WTC11 (cell line): ENCODE measurements at regions not wholly inside any gene's neighbourhood (a gene's known extent, or its start where the extent isn't known, plus 50 kb on each side); places are given as distances from the start of the nearest gene placed in this dataset.

ENCODE experiments used
- ATAC-seq: fragments of 200-7000 bp; cut with Tn5 transposase; 2 replicates; pipeline ENCODE4 v1.10.0; 2021; ENCODE audit warnings: mild to moderate bottlenecking, moderate library complexity
- CTCF ChIA-PET: fragments of 300-600 bp; sonication (Branson Sonifier 250); formaldehyde crosslinking; loops from one replicate; lab custom pipeline; 2021; ENCODE audit warnings: antibody characterized with exemption; lab: Charles Lee
- POLR2A ChIA-PET: fragments of 350-600 bp; sonication (Branson Sonifier 250); formaldehyde crosslinking; loops from one replicate; lab custom pipeline; 2021; ENCODE audit warnings: antibody characterized with exemption; lab: Charles Lee
- DNase-seq: peaks from one replicate; pipeline ENCODE4 v3.0.0; 2021; ENCODE audit warnings: low spot score
- H3K27ac Mint-ChIP-seq: 2 replicates; pipeline ENCODE4 v1.8.0; 2021; ENCODE audit warnings: mixed read lengths
- H3K27me3 Mint-ChIP-seq: 2 replicates; pipeline ENCODE4 v1.8.0; 2021; ENCODE audit warnings: low read depth, mild to moderate bottlenecking, moderate library complexity, mixed read lengths
- H3K36me3 Mint-ChIP-seq: 2 replicates; pipeline ENCODE4 v1.8.0; 2021; ENCODE audit warnings: mixed read lengths
- H3K4me1 Mint-ChIP-seq: 2 replicates; pipeline ENCODE4 v1.8.0; 2022; ENCODE audit warnings: mixed read lengths
- H3K4me3 Mint-ChIP-seq: 2 replicates; pipeline ENCODE4 v1.8.0; 2021; ENCODE audit warnings: mild to moderate bottlenecking, moderate library complexity, mixed read lengths
- H3K9me3 Mint-ChIP-seq: 2 replicates; pipeline ENCODE4 v1.8.0; 2021; ENCODE audit warnings: mixed read lengths
- AFF4 ChIP-seq: sonication (generic); formaldehyde crosslinking; IDR thresholded peaks from 2 replicates; pipeline ENCODE4 v1.8.1; 2023; ENCODE audit warnings: mild to moderate bottlenecking, missing genetic modification reagents, borderline replicate concordance
- CBFB ChIP-seq: sonication (generic); formaldehyde crosslinking; IDR thresholded peaks from 2 replicates; pipeline ENCODE4 v1.8.1; 2022; ENCODE audit warnings: mild to moderate bottlenecking, low read depth, missing genetic modification reagents
- CDX4 ChIP-seq: fragments of 250-450 bp; sonication (Bioruptor Pico); IDR thresholded peaks from 2 replicates; pipeline ENCODE4 v1.9.0; 2021; ENCODE audit warnings: moderate library complexity, mild to moderate bottlenecking, inconsistent platforms, borderline replicate concordance
- CTCF ChIP-seq: fragments of 200-600 bp; IDR thresholded peaks from 2 replicates; pipeline ENCODE4 v1.8.0; 2022; ENCODE audit warnings: antibody characterized with exemption
- EMX1 ChIP-seq: fragments of 250-450 bp; sonication (Bioruptor Pico); IDR thresholded peaks from 2 replicates; pipeline ENCODE4 v1.8.0; 2021; ENCODE audit warnings: mild to moderate bottlenecking
- ERG ChIP-seq: fragments of 250-450 bp; sonication (Bioruptor Pico); IDR thresholded peaks from 2 replicates; pipeline ENCODE4 v1.8.0; 2021; ENCODE audit warnings: mild to moderate bottlenecking
- FOXJ3 ChIP-seq: sonication (generic); formaldehyde crosslinking; IDR thresholded peaks from 2 replicates; pipeline ENCODE4 v1.9.0; 2021; ENCODE audit warnings: missing genetic modification reagents, mild to moderate bottlenecking, borderline replicate concordance
- FOXP4 ChIP-seq: sonication (generic); formaldehyde crosslinking; IDR thresholded peaks from 2 replicates; pipeline ENCODE4 v1.8.0; 2022; ENCODE audit warnings: mild to moderate bottlenecking, missing genetic modification reagents
- HMGA2 ChIP-seq: fragments of 250-450 bp; sonication (Bioruptor Pico); IDR thresholded peaks from 2 replicates; pipeline ENCODE4 v1.4.0; 2021; ENCODE audit warnings: mild to moderate bottlenecking, moderate library complexity
- JAZF1 ChIP-seq: fragments of 250-450 bp; sonication (Bioruptor Pico); IDR thresholded peaks from 2 replicates; pipeline ENCODE4 v1.9.0; 2021; ENCODE audit warnings: moderate library complexity, mild to moderate bottlenecking, inconsistent platforms
- MYBL2 ChIP-seq: sonication (generic); formaldehyde crosslinking; IDR thresholded peaks from 2 replicates; pipeline ENCODE4 v1.8.1; 2023; ENCODE audit warnings: mild to moderate bottlenecking, moderate library complexity, missing genetic modification reagents
- NFYB ChIP-seq: sonication (generic); formaldehyde crosslinking; conservative IDR thresholded peaks from 2 replicates; pipeline ENCODE4 v1.8.0; 2022; ENCODE audit warnings: low read depth, missing genetic modification reagents
- OVOL2 ChIP-seq: fragments of 250-450 bp; sonication (Bioruptor Pico); IDR thresholded peaks from 2 replicates; pipeline ENCODE4 v1.9.0; 2021; ENCODE audit warnings: mild to moderate bottlenecking, borderline replicate concordance
- SMAD4 ChIP-seq: sonication (generic); formaldehyde crosslinking; IDR thresholded peaks from 2 replicates; pipeline ENCODE4 v1.8.0; 2022; ENCODE audit warnings: mild to moderate bottlenecking, missing genetic modification reagents
- SOX15 ChIP-seq: fragments of 250-450 bp; sonication (Bioruptor Pico); IDR thresholded peaks from 2 replicates; pipeline ENCODE4 v1.9.0; 2021; ENCODE audit warnings: mild to moderate bottlenecking
- STAT6 ChIP-seq: sonication (generic); formaldehyde crosslinking; conservative IDR thresholded peaks from 2 replicates; pipeline ENCODE4 v1.8.1; 2023; ENCODE audit warnings: mild to moderate bottlenecking, low read depth, missing genetic modification reagents, moderate library complexity
- ZNF281 ChIP-seq: sonication (generic); formaldehyde crosslinking; IDR thresholded peaks from 2 replicates; pipeline ENCODE4 v1.8.0; 2023; ENCODE audit warnings: mild to moderate bottlenecking, missing genetic modification reagents

- Mint-ChIP-seq H3K9me3 (no peaks in the 10 kb centered on the region), H3K4me3 (no peak overlapping the region), H3K4me1 (no peaks in the 10 kb centered on the region), H3K27me3 (no peaks in the 10 kb centered on the region), H3K36me3 (no peaks in the 10 kb centered on the region), H3K27ac (no peak overlapping the region)
- no peak for ATAC-seq
- DNase-seq: no peak
- ChIA-PET CTCF (interaction anchor here (1.0 to 2.6 kb wide), 3 partner anchors 24 to 176 kb away, joined by 3 to 11 read pairs (median 9); no protein-coding TSS in a partner anchor), POLR2A (no interaction called here)
- no peak for TF ChIP-seq EMX1
- TF ChIP-seq AFF4 (CRISPR knock-in tag): no peak
- TF ChIP-seq OVOL2: no peak
- TF ChIP-seq CTCF: no peak
- no peak for TF ChIP-seq CDX4 (CRISPR knock-in tag)
- no peak for TF ChIP-seq MYBL2 (CRISPR knock-in tag)
- TF ChIP-seq SMAD4 (CRISPR knock-in tag): no peak
- no peak for TF ChIP-seq ERG (CRISPR knock-in tag)
- no peak for TF ChIP-seq HMGA2 (CRISPR knock-in tag)
- TF ChIP-seq SOX15 (CRISPR knock-in tag): no peak
- TF ChIP-seq ZNF281 (CRISPR knock-in tag): no peak
Measured at GRCh38 chr16:85995541-85996423, 96.8 kb downstream of the IRF8 start.

GRCh38 chr16:85996843-85997242 lies 97.9 kb downstream of the IRF8 start:
- Mint-ChIP-seq H3K36me3 (no peaks in the 10 kb centered on the region), H3K27me3 (no peaks in the 10 kb centered on the region), H3K27ac (no peak overlapping the region), H3K4me3 (no peak overlapping the region), H3K9me3 (no peaks in the 10 kb centered on the region), H3K4me1 (no peaks in the 10 kb centered on the region)
- ATAC-seq (no peak), DNase-seq (no peak)
- ChIA-PET CTCF (interaction anchor here (2.6 to 2.8 kb wide), 2 partner anchors 176 to 177 kb away, joined by 9 to 12 read pairs; no protein-coding TSS in a partner anchor), POLR2A (no interaction called here)
- TF ChIP-seq JAZF1 (CRISPR knock-in tag) (no peak), FOXP4 (CRISPR knock-in tag) (no peak), CDX4 (CRISPR knock-in tag) (no peak), STAT6 (CRISPR knock-in tag) (no peak), NFYB (CRISPR knock-in tag) (no peak), CBFB (CRISPR knock-in tag) (no peak), FOXJ3 (no peak)
